Skeletal muscle satellite cell (primary cell): ENCODE measurements at regions not wholly inside any gene's neighbourhood (a gene's known extent, or its start where the extent isn't known, plus 50 kb on each side); places are given as distances from the start of the nearest gene placed in this dataset.

Experiments used
- H3K27me3 ChIP-seq: 2 replicates; pipeline ENCODE4 v1.7.0; 2013; ENCODE audit warnings: low read length; ENCODE audit not compliant: control insufficient read depth, insufficient read depth
- H3K36me3 ChIP-seq: 2 replicates; pipeline ENCODE4 v1.7.0; 2013; ENCODE audit warnings: mild to moderate bottlenecking, control low read depth, low read length; ENCODE audit not compliant: insufficient read depth
- H3K4me1 ChIP-seq: 2 replicates; pipeline ENCODE4 v1.7.0; 2013; ENCODE audit warnings: low read length; ENCODE audit not compliant: control insufficient read depth, insufficient read depth
- H3K4me2 ChIP-seq: 2 replicates; pipeline ENCODE4 v1.7.0; 2013; ENCODE audit warnings: mild to moderate bottlenecking, low read length
- H3K4me3 ChIP-seq: 2 replicates; pipeline ENCODE4 v1.7.0; 2013; ENCODE audit warnings: low read length
- H3K9ac ChIP-seq: 2 replicates; pipeline ENCODE4 v1.7.0; 2013; ENCODE audit warnings: mild to moderate bottlenecking, low read depth, low read length, moderate library complexity
- H3K9me3 ChIP-seq: replicated peaks from 2 replicates; pipeline ENCODE4 v1.7.0; 2013; ENCODE audit warnings: mild to moderate bottlenecking, control low read depth, low read length

GRCh38 chr12:24111616-24112015 lies 162.1 kb upstream of the SOX5 start:
- Histone ChIP-seq H3K4me3 (no peak overlapping the region), H3K9me3 (no peaks in the 10 kb centered on the region), H3K27me3 (no peaks in the 10 kb centered on the region), H3K36me3 (no peaks in the 10 kb centered on the region), H3K9ac (no peak overlapping the region), H3K4me1 (peaks cover 15% of the 10 kb centered on the region), H3K4me2 (peak overlapping the region; percentile 8)

- no peak overlapping the region for H3K9ac ChIP-seq
- no peaks in the 10 kb centered on the region for H3K36me3 ChIP-seq
- H3K9me3 ChIP-seq = no peaks in the 10 kb centered on the region
- peak overlapping the region; percentile 1 for H3K4me3 ChIP-seq
- H3K27me3 ChIP-seq = no peaks in the 10 kb centered on the region
- peaks cover 15% of the 10 kb centered on the region for H3K4me1 ChIP-seq
- peak overlapping the region; percentile 8 for H3K4me2 ChIP-seq
Observed at GRCh38 chr12:24111086-24111485, 161.6 kb upstream of the SOX5 start.

DNA sequence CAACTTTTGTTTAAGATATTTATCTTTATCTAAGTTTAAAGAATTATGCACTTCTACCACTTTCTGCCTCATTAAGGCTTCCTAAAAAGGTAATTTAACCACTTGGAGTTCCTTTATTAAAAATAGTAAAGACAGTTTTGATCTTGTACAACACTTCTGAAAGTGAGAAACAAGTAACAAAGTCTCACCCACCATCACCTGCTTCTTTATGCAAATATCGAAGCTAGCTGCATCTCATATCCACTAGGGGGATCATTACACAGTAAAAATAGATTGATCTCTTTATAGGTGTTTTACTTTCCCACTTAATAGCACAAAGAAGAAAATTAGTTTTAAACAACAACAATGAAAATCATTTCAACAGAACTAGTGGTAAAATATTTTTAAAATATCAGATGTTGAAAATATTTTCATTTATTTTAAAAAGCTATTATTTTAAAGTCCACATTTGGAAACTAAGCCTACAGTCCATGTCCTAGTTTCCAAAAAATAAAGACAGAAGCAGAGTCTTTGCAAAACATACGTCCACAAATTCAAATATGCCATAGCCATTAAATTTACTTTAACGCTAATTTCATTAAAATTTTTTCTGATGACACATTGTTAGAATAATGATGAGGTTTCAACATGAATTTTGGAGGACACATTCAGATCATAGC lies 160.0 kb upstream of the SOX5 start:
- Histone ChIP-seq H3K9me3 (no peaks in the 10 kb centered on the region), H3K9ac (no peak overlapping the region), H3K27me3 (no peaks in the 10 kb centered on the region), H3K4me1 (peaks cover 15% of the 10 kb centered on the region), H3K4me3 (no peak overlapping the region), H3K36me3 (no peaks in the 10 kb centered on the region), H3K4me2 (no peak overlapping the region)

DNA sequence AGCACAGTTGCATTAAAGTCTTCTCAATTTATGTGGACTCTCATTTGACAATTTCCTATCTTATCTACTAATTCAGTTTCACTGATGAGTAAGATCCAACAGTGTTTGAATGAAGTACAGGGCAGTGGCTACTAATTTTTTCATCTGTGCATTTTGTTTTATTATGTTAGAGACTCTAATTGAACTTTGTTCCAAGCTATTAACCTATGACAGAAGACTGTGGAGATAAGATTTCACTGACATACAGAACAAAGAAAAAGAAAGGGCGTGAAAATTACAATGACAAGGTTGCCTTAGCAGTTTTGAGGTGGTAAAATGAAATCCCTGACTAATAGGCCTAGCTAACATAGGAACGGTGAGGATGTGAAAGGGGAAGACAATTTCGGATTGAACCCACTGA lies 153.2 kb upstream of the SOX5 start:
- no peaks in the 10 kb centered on the region for H3K36me3 ChIP-seq
- H3K4me1 ChIP-seq = no peaks in the 10 kb centered on the region
- no peak overlapping the region for H3K9ac ChIP-seq
- no peaks in the 10 kb centered on the region for H3K27me3 ChIP-seq
- H3K4me3 ChIP-seq = no peak overlapping the region
- no peak overlapping the region for H3K4me2 ChIP-seq
- no peaks in the 10 kb centered on the region for H3K9me3 ChIP-seq

- no peaks in the 10 kb centered on the region for H3K27me3 ChIP-seq
Observed at GRCh38 chr12:24099576-24099975, 150.1 kb upstream of the SOX5 start.

DNA sequence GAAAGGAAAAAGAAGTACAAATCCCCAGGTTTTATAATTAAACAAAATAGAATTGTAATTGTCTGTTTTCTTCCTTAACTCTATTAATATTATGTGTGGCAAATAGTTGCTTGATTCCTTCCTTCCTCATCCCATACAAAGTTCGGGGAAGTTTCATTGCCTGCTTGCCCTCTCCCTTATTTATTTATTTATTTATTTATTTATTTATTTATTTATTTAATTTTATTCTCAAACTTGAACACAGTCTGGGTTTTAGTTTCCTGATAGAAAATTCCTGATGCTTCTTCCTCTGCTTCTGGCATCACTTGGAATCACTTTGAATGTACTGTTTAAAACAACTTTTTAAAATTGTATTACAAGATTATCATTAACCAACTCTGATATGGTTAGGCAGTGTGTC lies 145.8 kb upstream of the SOX5 start:
- Histone ChIP-seq H3K4me3 (no peak overlapping the region), H3K27me3 (no peaks in the 10 kb centered on the region), H3K36me3 (no peaks in the 10 kb centered on the region), H3K9me3 (no peaks in the 10 kb centered on the region), H3K4me1 (no peaks in the 10 kb centered on the region), H3K9ac (no peak overlapping the region), H3K4me2 (no peak overlapping the region)

More at GRCh38 chr12:24099576-24099975, 150.1 kb upstream of the SOX5 start:
- Histone ChIP-seq H3K9ac (no peak overlapping the region), H3K4me2 (no peak overlapping the region), H3K4me3 (no peak overlapping the region), H3K9me3 (no peaks in the 10 kb centered on the region), H3K36me3 (no peaks in the 10 kb centered on the region), H3K4me1 (no peaks in the 10 kb centered on the region)

DNA sequence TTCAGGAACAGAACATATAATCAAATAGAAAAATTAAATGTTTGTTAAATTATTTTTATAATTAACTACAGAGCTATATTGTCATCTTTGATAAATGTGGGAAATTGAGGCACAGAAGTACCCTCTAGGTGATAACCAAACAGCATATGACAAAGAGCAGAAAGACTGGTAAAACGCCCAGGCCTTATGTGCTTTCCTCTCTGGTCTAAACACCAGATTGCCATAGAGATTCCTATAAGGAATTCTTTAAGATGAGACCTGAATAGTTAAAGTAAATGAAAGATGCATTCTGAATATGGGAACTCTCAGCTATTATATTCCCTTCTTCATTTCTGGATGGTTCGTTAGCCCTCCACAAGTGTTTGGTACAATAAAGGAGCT lies 140.0 kb upstream of the SOX5 start:
- Histone ChIP-seq H3K9ac (no peak overlapping the region), H3K4me3 (no peak overlapping the region), H3K27me3 (no peaks in the 10 kb centered on the region), H3K36me3 (no peaks in the 10 kb centered on the region), H3K9me3 (no peaks in the 10 kb centered on the region), H3K4me2 (no peak overlapping the region), H3K4me1 (no peaks in the 10 kb centered on the region)

DNA sequence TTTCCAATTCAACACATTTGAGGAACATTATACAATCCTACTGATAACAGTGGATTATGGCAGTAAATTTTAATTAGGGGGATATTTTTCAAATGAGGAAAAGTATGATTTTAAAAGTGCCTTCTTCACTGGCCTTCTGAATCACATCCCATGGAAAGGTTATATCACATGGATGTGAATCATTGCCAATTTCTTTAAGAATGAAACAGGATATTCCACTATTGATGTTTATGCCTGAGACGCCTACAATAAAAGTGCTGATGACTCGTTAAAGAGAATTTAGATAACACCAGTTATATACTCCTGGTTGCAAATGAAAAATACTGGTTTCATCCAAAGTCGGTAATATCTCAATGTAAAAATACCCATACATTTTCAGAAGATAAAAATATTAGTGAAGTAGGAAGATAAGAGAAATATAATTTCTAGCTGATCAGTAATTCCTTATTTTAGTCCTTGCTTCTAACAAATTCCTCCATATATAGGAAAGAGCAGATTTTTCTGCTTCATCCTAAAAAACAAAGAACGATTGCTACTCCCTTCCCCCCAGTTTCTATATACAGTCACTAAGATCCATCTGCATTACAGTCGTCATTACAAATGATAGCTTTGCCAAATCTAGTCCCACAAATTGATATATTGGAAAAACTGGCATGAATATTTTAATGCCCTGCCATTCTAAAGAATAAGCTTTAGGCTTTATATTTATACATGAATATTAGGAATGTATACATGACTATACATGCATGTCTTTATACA lies 139.5 kb upstream of the SOX5 start:
- no peaks in the 10 kb centered on the region for H3K27me3 ChIP-seq
- H3K4me2 ChIP-seq = no peak overlapping the region
- no peaks in the 10 kb centered on the region for H3K36me3 ChIP-seq
- H3K9me3 ChIP-seq = no peaks in the 10 kb centered on the region
- H3K4me1 ChIP-seq = no peaks in the 10 kb centered on the region
- no peak overlapping the region for H3K9ac ChIP-seq
- H3K4me3 ChIP-seq = no peak overlapping the region

DNA sequence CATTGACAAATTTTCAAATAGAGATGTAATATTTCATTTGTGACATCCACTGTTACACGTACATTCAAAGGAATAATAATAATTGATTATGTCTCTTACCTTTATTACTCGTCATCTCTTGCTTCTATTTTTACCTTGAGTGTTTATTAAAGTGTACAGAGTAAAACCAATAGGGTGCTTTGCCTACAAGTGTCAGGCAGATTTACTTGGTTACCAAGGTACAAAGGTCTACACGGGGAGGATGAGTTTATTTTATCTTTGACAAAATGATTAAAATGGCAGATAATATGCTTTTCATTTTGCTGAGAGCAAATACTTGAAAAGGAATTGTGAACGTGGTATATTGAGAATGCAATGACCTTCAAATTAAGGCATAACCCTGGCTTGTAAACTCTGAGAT lies 137.8 kb upstream of the SOX5 start:
- no peak overlapping the region for H3K9ac ChIP-seq
- H3K4me2 ChIP-seq = no peak overlapping the region
- H3K9me3 ChIP-seq = no peaks in the 10 kb centered on the region
- no peaks in the 10 kb centered on the region for H3K36me3 ChIP-seq
- H3K27me3 ChIP-seq = no peaks in the 10 kb centered on the region
- H3K4me1 ChIP-seq = no peaks in the 10 kb centered on the region
- H3K4me3 ChIP-seq = no peak overlapping the region

DNA sequence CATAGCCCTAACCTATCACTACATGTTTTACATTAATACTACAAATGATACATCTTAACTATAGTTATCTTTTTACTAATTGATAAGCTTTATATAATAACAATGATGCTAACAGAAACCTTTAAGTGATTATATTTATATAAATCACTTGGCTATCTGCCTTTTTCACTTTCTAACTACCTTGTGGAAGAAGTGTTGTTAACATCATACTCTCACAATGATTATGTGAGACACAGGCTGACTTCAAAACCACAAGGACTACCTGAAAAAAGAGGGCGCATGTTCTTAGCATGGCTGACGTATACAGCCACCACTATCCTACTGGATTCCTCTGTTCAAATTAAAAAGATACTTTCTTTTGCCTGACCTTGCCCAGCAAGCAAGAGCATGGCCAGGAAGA lies 135.3 kb upstream of the SOX5 start:
- no peak overlapping the region for H3K9ac ChIP-seq
- H3K4me1 ChIP-seq = no peaks in the 10 kb centered on the region
- no peak overlapping the region for H3K4me2 ChIP-seq
- H3K27me3 ChIP-seq = no peaks in the 10 kb centered on the region
- H3K36me3 ChIP-seq = no peaks in the 10 kb centered on the region
- no peaks in the 10 kb centered on the region for H3K9me3 ChIP-seq
- no peak overlapping the region for H3K4me3 ChIP-seq

GRCh38 chr12:24083838-24084237 lies 134.4 kb upstream of the SOX5 start:
- Histone ChIP-seq H3K4me2 (no peak overlapping the region), H3K9ac (no peak overlapping the region), H3K9me3 (no peaks in the 10 kb centered on the region), H3K27me3 (no peaks in the 10 kb centered on the region), H3K36me3 (no peaks in the 10 kb centered on the region), H3K4me1 (no peaks in the 10 kb centered on the region), H3K4me3 (no peak overlapping the region)

DNA sequence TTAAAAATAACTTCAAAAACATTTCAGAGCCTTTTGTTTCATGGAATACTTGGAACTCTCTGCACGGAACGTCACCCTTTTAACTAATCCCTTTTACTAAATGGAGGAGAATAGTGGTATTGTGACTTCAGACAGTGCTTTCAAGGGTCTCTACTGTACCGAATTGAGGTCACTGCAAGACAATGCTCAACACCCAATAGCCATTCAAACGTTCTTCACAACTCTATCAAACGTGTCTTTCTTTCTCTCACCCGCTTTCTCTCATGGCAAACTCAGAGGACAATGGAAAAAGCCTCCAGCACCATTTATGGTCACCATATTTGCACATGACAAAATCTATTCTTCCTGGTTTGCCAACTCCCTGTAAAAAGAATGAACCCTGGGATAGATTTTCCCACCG lies 132.1 kb upstream of the SOX5 start:
- Histone ChIP-seq H3K36me3 (no peaks in the 10 kb centered on the region), H3K9ac (no peak overlapping the region), H3K4me2 (no peak overlapping the region), H3K4me3 (no peak overlapping the region), H3K4me1 (peaks cover 5% of the 10 kb centered on the region), H3K27me3 (no peaks in the 10 kb centered on the region), H3K9me3 (no peaks in the 10 kb centered on the region)
